Activated T-cell treated with anti-CD3 and anti-CD28 coated beads, Interleukin-2, amount 50 U/mL, for 24 hours (primary cell): ENCODE measurements at regions not wholly inside any gene's neighbourhood (a gene's known extent, or its start where the extent isn't known, plus 50 kb on each side); places are given as distances from the start of the nearest gene placed in this dataset.

ENCODE experiments used
- DNase-seq: peaks from one replicate; pipeline ENCODE4 v3.0.0-alpha.2; 2020
- H3K27ac Mint-ChIP-seq: 2 replicates; pipeline ENCODE4 v1.8.0; 2020; ENCODE audit warnings: mild to moderate bottlenecking, mixed read lengths
- H3K27me3 Mint-ChIP-seq: 2 replicates; pipeline ENCODE4 v1.8.0; 2020; ENCODE audit warnings: mixed read lengths
- H3K36me3 Mint-ChIP-seq: 2 replicates; pipeline ENCODE4 v1.8.0; 2020; ENCODE audit warnings: low read depth, mixed read lengths
- H3K4me1 Mint-ChIP-seq: 2 replicates; pipeline ENCODE4 v1.8.0; 2020; ENCODE audit warnings: low read depth, mixed read lengths
- H3K4me3 Mint-ChIP-seq: 2 replicates; pipeline ENCODE4 v1.8.0; 2020; ENCODE audit warnings: mild to moderate bottlenecking, moderate library complexity, mixed read lengths
- H3K9me3 Mint-ChIP-seq: 2 replicates; pipeline ENCODE4 v1.8.0; 2020; ENCODE audit warnings: mixed read lengths

- Mint-ChIP-seq H3K27me3 (peaks cover 24% of the 10 kb centered on the region), H3K4me3 (no peak overlapping the region), H3K36me3 (no peaks in the 10 kb centered on the region), H3K27ac (no peak overlapping the region), H3K9me3 (no peaks in the 10 kb centered on the region), H3K4me1 (no peaks in the 10 kb centered on the region)
- DNase-seq, result no peak
Observed at GRCh38 chr7:25988640-25989039, 163.4 kb upstream of the NFE2L3 start.

GRCh38 chr7:25989140-25989705, 162.8 kb upstream of the NFE2L3 start:
- Mint-ChIP-seq H3K27ac (no peak overlapping the region), H3K36me3 (no peaks in the 10 kb centered on the region), H3K4me1 (no peaks in the 10 kb centered on the region), H3K9me3 (no peaks in the 10 kb centered on the region), H3K4me3 (no peak overlapping the region), H3K27me3 (peaks cover 24% of the 10 kb centered on the region)
- DNase-seq, result no peak

- no peak overlapping the region for H3K4me3 Mint-ChIP-seq
- H3K9me3 Mint-ChIP-seq, result no peaks in the 10 kb centered on the region
- H3K27me3 Mint-ChIP-seq, result peaks cover 28% of the 10 kb centered on the region
- no peaks in the 10 kb centered on the region for H3K4me1 Mint-ChIP-seq
- H3K36me3 Mint-ChIP-seq, result no peaks in the 10 kb centered on the region
- no peak overlapping the region for H3K27ac Mint-ChIP-seq
- DNase-seq, result no peak
Observed at GRCh38 chr7:25994433-25994994, 157.5 kb upstream of the NFE2L3 start.

GRCh38 chr7:25995216-25995615, 156.8 kb upstream of the NFE2L3 start:
- Mint-ChIP-seq H3K9me3 (no peaks in the 10 kb centered on the region), H3K4me1 (no peaks in the 10 kb centered on the region), H3K27ac (no peak overlapping the region), H3K36me3 (no peaks in the 10 kb centered on the region), H3K4me3 (no peak overlapping the region), H3K27me3 (peaks cover 28% of the 10 kb centered on the region)
- no peak for DNase-seq

- DNase-seq, result no peak
- Mint-ChIP-seq H3K27me3 (peaks cover 28% of the 10 kb centered on the region), H3K9me3 (no peaks in the 10 kb centered on the region), H3K27ac (no peak overlapping the region), H3K4me1 (no peaks in the 10 kb centered on the region), H3K4me3 (no peak overlapping the region), H3K36me3 (no peaks in the 10 kb centered on the region)
Observed at GRCh38 chr7:25996006-25996408, 156.0 kb upstream of the NFE2L3 start.

GRCh38 chr7:25998499-25998898, 153.5 kb upstream of the NFE2L3 start:
- H3K4me3 Mint-ChIP-seq, result no peak overlapping the region
- H3K4me1 Mint-ChIP-seq, result no peaks in the 10 kb centered on the region
- DNase-seq, result no peak
- H3K27me3 Mint-ChIP-seq, result peaks cover 34% of the 10 kb centered on the region
- no peaks in the 10 kb centered on the region for H3K9me3 Mint-ChIP-seq
- H3K27ac Mint-ChIP-seq, result no peak overlapping the region
- H3K36me3 Mint-ChIP-seq, result no peaks in the 10 kb centered on the region

- no peaks in the 10 kb centered on the region for H3K4me1 Mint-ChIP-seq
- H3K27me3 Mint-ChIP-seq, result peaks cover 30% of the 10 kb centered on the region
- H3K9me3 Mint-ChIP-seq, result no peaks in the 10 kb centered on the region
- H3K36me3 Mint-ChIP-seq, result no peaks in the 10 kb centered on the region
- no peak overlapping the region for H3K4me3 Mint-ChIP-seq
- no peak overlapping the region for H3K27ac Mint-ChIP-seq
- no peak for DNase-seq
Observed at GRCh38 chr7:26000841-26001240, 151.2 kb upstream of the NFE2L3 start.

GRCh38 chr7:26001662-26002244, 150.2 kb upstream of the NFE2L3 start:
- Mint-ChIP-seq H3K27ac (no peak overlapping the region), H3K36me3 (no peaks in the 10 kb centered on the region), H3K27me3 (peaks cover 30% of the 10 kb centered on the region), H3K4me3 (no peak overlapping the region), H3K9me3 (no peaks in the 10 kb centered on the region), H3K4me1 (no peaks in the 10 kb centered on the region)
- DNase-seq, result no peak

GRCh38 chr7:26005683-26006410, 146.2 kb upstream of the NFE2L3 start:
- no peak for DNase-seq
- Mint-ChIP-seq H3K36me3 (no peaks in the 10 kb centered on the region), H3K27me3 (peaks cover 22% of the 10 kb centered on the region), H3K4me1 (no peaks in the 10 kb centered on the region), H3K4me3 (no peak overlapping the region), H3K9me3 (no peaks in the 10 kb centered on the region), H3K27ac (no peak overlapping the region)

GRCh38 chr7:26006426-26006825, 145.6 kb upstream of the NFE2L3 start:
- Mint-ChIP-seq H3K9me3 (no peaks in the 10 kb centered on the region), H3K4me3 (no peak overlapping the region), H3K27me3 (peaks cover 22% of the 10 kb centered on the region), H3K4me1 (no peaks in the 10 kb centered on the region), H3K36me3 (no peaks in the 10 kb centered on the region), H3K27ac (no peak overlapping the region)
- DNase-seq, result no peak

- DNase-seq, result no peak
- Mint-ChIP-seq H3K27ac (no peak overlapping the region), H3K4me1 (no peaks in the 10 kb centered on the region), H3K4me3 (no peak overlapping the region), H3K27me3 (peaks cover 17% of the 10 kb centered on the region), H3K9me3 (no peaks in the 10 kb centered on the region), H3K36me3 (no peaks in the 10 kb centered on the region)
Observed at GRCh38 chr7:26007510-26007909, 144.5 kb upstream of the NFE2L3 start.

- no peak overlapping the region for H3K27ac Mint-ChIP-seq
Observed at GRCh38 chr7:26008428-26008827, 143.6 kb upstream of the NFE2L3 start.

GRCh38 chr7:26011039-26011696, 140.8 kb upstream of the NFE2L3 start:
- H3K4me3 Mint-ChIP-seq, result no peak overlapping the region
- no peaks in the 10 kb centered on the region for H3K4me1 Mint-ChIP-seq
- no peak for DNase-seq
- no peaks in the 10 kb centered on the region for H3K9me3 Mint-ChIP-seq
- H3K27ac Mint-ChIP-seq, result no peak overlapping the region
- no peaks in the 10 kb centered on the region for H3K36me3 Mint-ChIP-seq
- H3K27me3 Mint-ChIP-seq, result peaks cover 27% of the 10 kb centered on the region

More at GRCh38 chr7:26008428-26008827, 143.6 kb upstream of the NFE2L3 start:
- Mint-ChIP-seq H3K27me3 (peaks cover 12% of the 10 kb centered on the region), H3K36me3 (no peaks in the 10 kb centered on the region), H3K4me3 (no peak overlapping the region), H3K4me1 (no peaks in the 10 kb centered on the region), H3K9me3 (no peaks in the 10 kb centered on the region)
- no peak for DNase-seq

- H3K36me3 Mint-ChIP-seq, result no peaks in the 10 kb centered on the region
- no peak overlapping the region for H3K4me3 Mint-ChIP-seq
- H3K27me3 Mint-ChIP-seq, result peaks cover 42% of the 10 kb centered on the region
- H3K4me1 Mint-ChIP-seq, result no peaks in the 10 kb centered on the region
- H3K27ac Mint-ChIP-seq, result no peak overlapping the region
- peaks cover 5% of the 10 kb centered on the region for H3K9me3 Mint-ChIP-seq
- no peak for DNase-seq
Observed at GRCh38 chr7:26013551-26014083, 138.4 kb upstream of the NFE2L3 start.
